Panc1 (cell line): ENCODE measurements at regions not wholly inside any gene's neighbourhood (a gene's known extent, or its start where the extent isn't known, plus 50 kb on each side); places are given as distances from the start of the nearest gene placed in this dataset.

Source experiments
- ATAC-seq: fragments of 200-7000 bp; cut with Tn5 transposase; 2 replicates; pipeline ENCODE4 v1.9.1; 2020; ENCODE audit warnings: mild to moderate bottlenecking, moderate library complexity
- BruUV-seq: library from RNA; stranded (reverse); fragments of 400-500 nt; replicated peaks from 2 replicates; lab custom pipeline; 2021; lab: Mats Ljungman, UMichigan
- CTCF ChIA-PET: fragments of 300-600 bp; sonication (Branson Sonifier 250); formaldehyde crosslinking; loops from one replicate; lab custom pipeline; 2022; ENCODE audit warnings: antibody characterized with exemption; lab: Charles Lee
- POLR2A ChIA-PET: fragments of 300-600 bp; sonication (Branson Sonifier 250); formaldehyde crosslinking; loops from one replicate; lab custom pipeline; 2022; ENCODE audit warnings: antibody characterized with exemption; lab: Charles Lee
- DNase-seq: peaks from one replicate; pipeline ENCODE4 v3.0.0-alpha.2; 2010; ENCODE audit warnings: low read depth, low spot score
- H3K27ac ChIP-seq: 2 replicates; pipeline ENCODE4 v1.5.1; 2011; ENCODE audit warnings: mild to moderate bottlenecking, low read length, inconsistent platforms
- H3K27me3 ChIP-seq: fragments of 200-500 bp; sonication (Bioruptor generic); 2 replicates; pipeline ENCODE4 v1.6.0; 2014; ENCODE audit warnings: low read length, inconsistent platforms; ENCODE audit not compliant: control insufficient read depth, insufficient read depth
- H3K36me3 ChIP-seq: fragments of 200-500 bp; sonication (Bioruptor generic); 2 replicates; pipeline ENCODE4 v1.5.1; 2014; ENCODE audit warnings: inconsistent platforms, mild to moderate bottlenecking, low read length, moderate library complexity; ENCODE audit not compliant: control insufficient read depth, insufficient read depth
- H3K4me1 ChIP-seq: 2 replicates; pipeline ENCODE4 v1.5.1; 2011; ENCODE audit warnings: inconsistent platforms, mild to moderate bottlenecking, low read length, moderate library complexity; ENCODE audit not compliant: control insufficient read depth, insufficient read depth
- H3K4me3 ChIP-seq, 2 experiments: 2 replicates each; pipeline ENCODE4 v1.5.1; 2011 to 2012; ENCODE audit warnings: low read depth in 2 of 2, low read length in 2 of 2, mild to moderate bottlenecking in 2 of 2, inconsistent platforms in 1 of 2, moderate library complexity in 1 of 2
- H3K9me3 ChIP-seq: fragments of 200-500 bp; sonication (Bioruptor generic); 2 replicates; pipeline ENCODE4 v1.5.1; 2014; ENCODE audit warnings: low read depth, mild to moderate bottlenecking, inconsistent platforms, low read length, moderate library complexity; ENCODE audit not compliant: control insufficient read depth, insufficient read depth
- POLR2AphosphoS5 ChIP-seq: IDR thresholded peaks from 2 replicates; pipeline ENCODE4 v1.6.1; 2012; ENCODE audit warnings: mild to moderate bottlenecking, low read depth, low read length, moderate library complexity
- SIN3A ChIP-seq: IDR thresholded peaks from 2 replicates; pipeline ENCODE4 v1.6.1; 2012; ENCODE audit warnings: low read depth, mild to moderate bottlenecking, low read length, moderate library complexity, borderline replicate concordance; ENCODE audit not compliant: insufficient read depth
- TCF7L2 ChIP-seq: IDR thresholded peaks from 2 replicates; pipeline ENCODE4 v1.6.1; 2011; ENCODE audit warnings: mild to moderate bottlenecking, low read depth, low read length, inconsistent platforms
- in situ Hi-C: cut with HindIII; loops from 2 replicates; pipeline ENCODE4 v1.10.0; 2016; ENCODE audit warnings: low sequenced_read_pairs, low pct_unique_long_range_greater_than_20kb
- intact Hi-C: fragments of 100-400 bp; cut with micrococcal nuclease; formaldehyde crosslinking; loops from one replicate; pipeline ENCODE4 v1.10.0; 2022; ENCODE audit not compliant: unreplicated experiment
- TF ChIP-seq, protein P1 (sequence below): fragments of 450-650 bp; IDR thresholded peaks from 2 replicates; pipeline ENCODE4 v1.5.1; 2017; ENCODE audit warnings: mild to moderate bottlenecking
- TF ChIP-seq, protein P2 (sequence below), 2 experiments: IDR thresholded peaks; 2 replicates each; pipeline ENCODE4 v1.6.1; 2011 to 2012; ENCODE audit warnings: low read depth in 2 of 2, control low read depth in 1 of 2, low read length in 1 of 2, mild to moderate bottlenecking in 1 of 2, moderate library complexity in 1 of 2; ENCODE audit not compliant: insufficient read depth in 1 of 2

DNA sequence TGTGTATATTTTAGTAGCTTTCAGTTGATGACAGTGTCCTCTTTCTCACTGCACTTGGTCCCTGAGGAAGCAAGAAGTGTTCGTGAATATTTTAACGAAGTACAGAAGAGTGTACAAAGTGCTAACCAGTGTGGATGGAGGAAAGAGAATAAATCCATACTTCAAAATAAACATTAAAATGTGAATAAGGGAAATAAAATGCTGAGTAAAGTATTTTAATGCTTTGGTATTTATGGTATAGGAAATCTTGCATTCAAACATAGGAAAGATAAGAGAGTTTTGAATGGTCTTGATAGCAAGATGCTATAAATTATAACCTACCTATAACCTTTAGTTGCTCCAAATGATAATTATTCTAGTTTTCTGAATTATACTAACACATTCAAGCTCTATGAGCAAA is 493.4 kb upstream of the EYS start:
- BruUV-seq, result no TSS peak
- CTCF ChIA-PET, result no interaction called here
- DNase-seq (no peak), ATAC-seq (no peak)
- no peaks in the 10 kb centered on the region for H3K4me1 ChIP-seq
- no peak overlapping the region for H3K27ac ChIP-seq
- H3K9me3 ChIP-seq, result no peaks in the 10 kb centered on the region; the same call in 1 of the 2 replicates
- POLR2A ChIA-PET, result no interaction called here
- no peaks in the 10 kb centered on the region for H3K27me3 ChIP-seq
- no peaks in the 10 kb centered on the region for H3K36me3 ChIP-seq
- intact Hi-C loops (no loop called here), in situ Hi-C loops (no loop called here)
- TF ChIP-seq SIN3A (no peak), TCF7L2 (no peak), POLR2AphosphoS5 (no peak)
- TF ChIP-seq, protein P1, sequence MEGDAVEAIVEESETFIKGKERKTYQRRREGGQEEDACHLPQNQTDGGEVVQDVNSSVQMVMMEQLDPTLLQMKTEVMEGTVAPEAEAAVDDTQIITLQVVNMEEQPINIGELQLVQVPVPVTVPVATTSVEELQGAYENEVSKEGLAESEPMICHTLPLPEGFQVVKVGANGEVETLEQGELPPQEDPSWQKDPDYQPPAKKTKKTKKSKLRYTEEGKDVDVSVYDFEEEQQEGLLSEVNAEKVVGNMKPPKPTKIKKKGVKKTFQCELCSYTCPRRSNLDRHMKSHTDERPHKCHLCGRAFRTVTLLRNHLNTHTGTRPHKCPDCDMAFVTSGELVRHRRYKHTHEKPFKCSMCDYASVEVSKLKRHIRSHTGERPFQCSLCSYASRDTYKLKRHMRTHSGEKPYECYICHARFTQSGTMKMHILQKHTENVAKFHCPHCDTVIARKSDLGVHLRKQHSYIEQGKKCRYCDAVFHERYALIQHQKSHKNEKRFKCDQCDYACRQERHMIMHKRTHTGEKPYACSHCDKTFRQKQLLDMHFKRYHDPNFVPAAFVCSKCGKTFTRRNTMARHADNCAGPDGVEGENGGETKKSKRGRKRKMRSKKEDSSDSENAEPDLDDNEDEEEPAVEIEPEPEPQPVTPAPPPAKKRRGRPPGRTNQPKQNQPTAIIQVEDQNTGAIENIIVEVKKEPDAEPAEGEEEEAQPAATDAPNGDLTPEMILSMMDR, result no peak
- TF ChIP-seq, protein P2, sequence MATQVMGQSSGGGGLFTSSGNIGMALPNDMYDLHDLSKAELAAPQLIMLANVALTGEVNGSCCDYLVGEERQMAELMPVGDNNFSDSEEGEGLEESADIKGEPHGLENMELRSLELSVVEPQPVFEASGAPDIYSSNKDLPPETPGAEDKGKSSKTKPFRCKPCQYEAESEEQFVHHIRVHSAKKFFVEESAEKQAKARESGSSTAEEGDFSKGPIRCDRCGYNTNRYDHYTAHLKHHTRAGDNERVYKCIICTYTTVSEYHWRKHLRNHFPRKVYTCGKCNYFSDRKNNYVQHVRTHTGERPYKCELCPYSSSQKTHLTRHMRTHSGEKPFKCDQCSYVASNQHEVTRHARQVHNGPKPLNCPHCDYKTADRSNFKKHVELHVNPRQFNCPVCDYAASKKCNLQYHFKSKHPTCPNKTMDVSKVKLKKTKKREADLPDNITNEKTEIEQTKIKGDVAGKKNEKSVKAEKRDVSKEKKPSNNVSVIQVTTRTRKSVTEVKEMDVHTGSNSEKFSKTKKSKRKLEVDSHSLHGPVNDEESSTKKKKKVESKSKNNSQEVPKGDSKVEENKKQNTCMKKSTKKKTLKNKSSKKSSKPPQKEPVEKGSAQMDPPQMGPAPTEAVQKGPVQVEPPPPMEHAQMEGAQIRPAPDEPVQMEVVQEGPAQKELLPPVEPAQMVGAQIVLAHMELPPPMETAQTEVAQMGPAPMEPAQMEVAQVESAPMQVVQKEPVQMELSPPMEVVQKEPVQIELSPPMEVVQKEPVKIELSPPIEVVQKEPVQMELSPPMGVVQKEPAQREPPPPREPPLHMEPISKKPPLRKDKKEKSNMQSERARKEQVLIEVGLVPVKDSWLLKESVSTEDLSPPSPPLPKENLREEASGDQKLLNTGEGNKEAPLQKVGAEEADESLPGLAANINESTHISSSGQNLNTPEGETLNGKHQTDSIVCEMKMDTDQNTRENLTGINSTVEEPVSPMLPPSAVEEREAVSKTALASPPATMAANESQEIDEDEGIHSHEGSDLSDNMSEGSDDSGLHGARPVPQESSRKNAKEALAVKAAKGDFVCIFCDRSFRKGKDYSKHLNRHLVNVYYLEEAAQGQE (IDR thresholded peaks at IDR 0.05; ENCODE audit: insufficient read depth in 1 of 2, low read depth in 2 of 2, low read length in 1 of 2), result no peak
- H3K4me3 ChIP-seq, result no peak overlapping the region

DNA sequence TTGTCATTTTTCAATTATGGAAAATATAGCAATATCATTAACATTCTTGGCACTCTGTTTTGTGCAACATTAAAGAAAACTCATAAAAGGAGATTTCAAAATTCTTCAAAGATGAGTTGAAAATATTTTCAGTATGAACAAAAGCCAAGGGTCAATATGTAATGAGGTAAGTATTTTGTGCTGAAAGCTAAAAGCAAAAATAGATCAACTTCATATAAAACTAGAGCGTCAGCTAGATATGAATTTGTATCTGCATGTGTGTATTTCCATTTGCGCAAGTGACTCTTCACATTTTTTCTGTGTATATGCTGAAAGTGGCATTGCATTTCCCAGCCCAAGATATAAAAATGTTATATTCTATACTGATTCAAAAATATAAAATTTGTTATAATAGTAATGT is 492.1 kb upstream of the EYS start:
- TF ChIP-seq TCF7L2, result no peak
- TF ChIP-seq, protein P1, result no peak
- TF ChIP-seq POLR2AphosphoS5, result no peak
- TF ChIP-seq, protein P2 (IDR thresholded peaks at IDR 0.05; ENCODE audit: insufficient read depth in 1 of 2, low read depth in 2 of 2, low read length in 1 of 2), result no peak
- no peak for TF ChIP-seq SIN3A
- BruUV-seq, result no TSS peak
- ChIA-PET CTCF (no interaction called here), POLR2A (no interaction called here)
- Histone ChIP-seq H3K9me3 (no peaks in the 10 kb centered on the region; the same call in 1 of the 2 replicates), H3K36me3 (no peaks in the 10 kb centered on the region), H3K4me3 (no peak overlapping the region), H3K27me3 (no peaks in the 10 kb centered on the region), H3K27ac (no peak overlapping the region), H3K4me1 (no peaks in the 10 kb centered on the region)
- DNase-seq (no peak), ATAC-seq (no peak)
- in situ Hi-C loops (no loop called here), intact Hi-C loops (no loop called here)
